ENCODE measurements at regions not wholly inside any gene's neighbourhood (a gene's known extent, or its start where the extent isn't known, plus 50 kb on each side); places are given as distances from the start of the nearest gene placed in this dataset.

- TF ChIP-seq CTCF (IDR thresholded peaks at IDR 0.05) (no peak), POLR2A (IDR thresholded peaks at IDR 0.05) (no peak), POLR2AphosphoS5 (IDR thresholded peaks at IDR 0.05) (no peak)
Observed at GRCh38 chr4:188430384-188430783, 291.1 kb downstream of the TRIML1 start.
